GM23338 (cell line): ENCODE measurements at regions not wholly inside any gene's neighbourhood (a gene's known extent, or its start where the extent isn't known, plus 50 kb on each side); places are given as distances from the start of the nearest gene placed in this dataset.

Experiments used
- ATAC-seq: fragments of 200-7000 bp; cut with Tn5 transposase; 3 replicates; pipeline ENCODE4 v1.9.1; 2020
- DNase-seq: peaks from one replicate; pipeline ENCODE4 v3.0.0-alpha.2; 2015; ENCODE audit warnings: low spot score
- H2AFZ ChIP-seq: fragments of 200-600 bp; sonication (generic); 2 replicates; pipeline ENCODE4 v1.8.0; 2016; ENCODE audit warnings: antibody characterized with exemption, mild to moderate bottlenecking, moderate library complexity
- H3F3A ChIP-seq: fragments of 200-600 bp; sonication (generic); replicated peaks from 2 replicates; pipeline ENCODE4 v1.8.0; 2017; ENCODE audit warnings: antibody characterized with exemption, mixed run types, low read depth
- H3K27ac ChIP-seq: fragments of 200-600 bp; sonication (generic); 2 replicates; pipeline ENCODE4 v1.6.1; 2016; ENCODE audit warnings: low read depth
- H3K27me3 ChIP-seq: fragments of 200-600 bp; sonication (generic); 2 replicates; pipeline ENCODE4 v1.8.0; 2016; ENCODE audit warnings: mild to moderate bottlenecking, mixed run types, moderate library complexity; ENCODE audit not compliant: insufficient read depth
- H3K36me3 ChIP-seq: fragments of 200-600 bp; sonication (generic); 2 replicates; pipeline ENCODE4 v1.8.0; 2016; ENCODE audit warnings: mild to moderate bottlenecking; ENCODE audit not compliant: insufficient read depth
- H3K4me1 ChIP-seq: fragments of 200-600 bp; sonication (generic); 2 replicates; pipeline ENCODE4 v1.8.0; 2016; ENCODE audit warnings: mild to moderate bottlenecking, moderate library complexity; ENCODE audit not compliant: insufficient read depth
- H3K4me2 ChIP-seq: fragments of 200-600 bp; sonication (generic); 2 replicates; pipeline ENCODE4 v1.7.1; 2017; ENCODE audit warnings: mixed run types
- H3K4me3 ChIP-seq: fragments of 200-600 bp; sonication (generic); 2 replicates; pipeline ENCODE4 v1.6.1; 2016; ENCODE audit warnings: mixed run types
- H3K79me2 ChIP-seq: fragments of 200-600 bp; sonication (generic); replicated peaks from 2 replicates; pipeline ENCODE4 v1.8.0; 2017; ENCODE audit warnings: mild to moderate bottlenecking; ENCODE audit not compliant: insufficient read depth
- H3K9me2 ChIP-seq: fragments of 200-600 bp; sonication (generic); 2 replicates; pipeline ENCODE4 v1.8.0; 2017; ENCODE audit not compliant: insufficient read depth
- H4K20me1 ChIP-seq: fragments of 200-600 bp; sonication (generic); replicated peaks from 2 replicates; pipeline ENCODE4 v1.8.0; 2017; ENCODE audit warnings: mild to moderate bottlenecking; ENCODE audit not compliant: insufficient read depth
- H3K27ac Mint-ChIP-seq: 2 replicates; pipeline ENCODE4 v1.8.0; 2020; ENCODE audit warnings: inconsistent platforms, mild to moderate bottlenecking, moderate library complexity, mixed read lengths
- H3K27me3 Mint-ChIP-seq: 3 replicates; pipeline ENCODE4 v1.8.0; 2022; ENCODE audit warnings: low read depth, mild to moderate bottlenecking, moderate library complexity, mixed read lengths, inconsistent platforms; ENCODE audit not compliant: insufficient read depth, poor library complexity
- H3K36me3 Mint-ChIP-seq: 3 replicates; pipeline ENCODE4 v1.8.0; 2021; ENCODE audit warnings: low read depth, mild to moderate bottlenecking, inconsistent platforms, moderate library complexity, mixed read lengths
- H3K4me1 Mint-ChIP-seq: 3 replicates; pipeline ENCODE4 v1.8.0; 2020; ENCODE audit warnings: mild to moderate bottlenecking, inconsistent platforms, mixed read lengths
- H3K4me3 Mint-ChIP-seq: 3 replicates; pipeline ENCODE4 v1.8.0; 2021; ENCODE audit warnings: moderate library complexity, mild to moderate bottlenecking, inconsistent platforms, mixed read lengths
- H3K9me3 Mint-ChIP-seq: 3 replicates; pipeline ENCODE4 v1.8.0; 2020; ENCODE audit warnings: moderate library complexity, mild to moderate bottlenecking, inconsistent platforms, mixed read lengths
- CREB1 ChIP-seq: fragments of 250-450 bp; sonication (Bioruptor Pico); IDR thresholded peaks from 2 replicates; pipeline ENCODE4 v1.5.0; 2020; ENCODE audit warnings: low read depth, mild to moderate bottlenecking, moderate library complexity
- CTCF ChIP-seq, 2 experiments: fragments of 200-600 bp in 1 of 2; sonication (generic) in 1 of 2; conservative IDR thresholded peaks; 2 replicates each; pipeline versions ENCODE4 v1.5.1 to v1.6.1; 2016 to 2017; ENCODE audit warnings: antibody characterized with exemption in 2 of 2, low read depth in 2 of 2, mild to moderate bottlenecking in 2 of 2, moderate library complexity in 1 of 2
- EZH2phosphoT487 ChIP-seq: fragments of 200-600 bp; sonication (generic); IDR thresholded peaks from one replicate; pipeline ENCODE4 v1.8.1; 2018; ENCODE audit warnings: antibody characterized with exemption; ENCODE audit not compliant: unreplicated experiment
- POLR2AphosphoS5 ChIP-seq: IDR thresholded peaks from 2 replicates; pipeline ENCODE4 v1.6.1; 2016; ENCODE audit warnings: antibody characterized with exemption, low read depth
- STAT1 ChIP-seq: IDR thresholded peaks from one replicate; pipeline ENCODE4 v1.6.1; 2016; ENCODE audit warnings: antibody characterized with exemption; ENCODE audit not compliant: unreplicated experiment
- ZNF462 ChIP-seq: fragments of 250-450 bp; sonication (Bioruptor Pico); IDR thresholded peaks from 2 replicates; pipeline ENCODE4 v1.5.0; 2020; ENCODE audit warnings: mild to moderate bottlenecking, moderate library complexity

- Mint-ChIP-seq H3K4me3 (no peak overlapping the region), H3K36me3 (no peaks in the 10 kb centered on the region), H3K9me3 (no peaks in the 10 kb centered on the region), H3K4me1 (peaks cover 8% of the 10 kb centered on the region), H3K27ac (no peak overlapping the region), H3K27me3 (no peaks in the 10 kb centered on the region)
- Histone ChIP-seq H3K9me2 (peaks cover 5% of the 10 kb centered on the region; the same call in 1 of the 2 replicates), H2AFZ (no peak overlapping the region), H4K20me1 (no peaks in the 10 kb centered on the region), H3K4me2 (no peak overlapping the region), H3K4me3 (no peak overlapping the region), H3K4me1 (peaks cover 7% of the 10 kb centered on the region), H3K36me3 (no peaks in the 10 kb centered on the region), H3K27ac (no peak overlapping the region), H3F3A (no peaks in the 10 kb centered on the region), H3K27me3 (no peaks in the 10 kb centered on the region), H3K79me2 (no peaks in the 10 kb centered on the region)
- ATAC-seq (no peak), DNase-seq (no peak)
- no peak for TF ChIP-seq CTCF (conservative IDR thresholded peaks at IDR 0.05; ENCODE audit: low read depth in 2 of 2)
- no peak for TF ChIP-seq CREB1
- no peak for TF ChIP-seq ZNF462 (CRISPR knock-in tag)
- no peak for TF ChIP-seq EZH2phosphoT487
- no peak for TF ChIP-seq STAT1
- no peak for TF ChIP-seq POLR2AphosphoS5
Measured at GRCh38 chr1:96090134-96090533, 631.5 kb upstream of the PTBP2 start.
